ENCODE measurements at regions not wholly inside any gene's neighbourhood (a gene's known extent, or its start where the extent isn't known, plus 50 kb on each side); places are given as distances from the start of the nearest gene placed in this dataset.

- H2AK9ac ChIP-seq (replicated peaks; ENCODE audit: low read depth, low read length, poor library complexity): no peak overlapping the region
- no peak overlapping the region for H3K4me3 ChIP-seq (ENCODE audit: insufficient read depth, low read depth, low read length)
- no peak overlapping the region for H3K18ac ChIP-seq (ENCODE audit: low read depth, low read length)
- TF ChIP-seq MAZ (IDR thresholded peaks at IDR 0.05; ENCODE audit: borderline replicate concordance, low read depth, low read length) (no peak), SMC3 (IDR thresholded peaks at IDR 0.05; ENCODE audit: low read depth, low read length) (no peak), MXI1 (IDR thresholded peaks at IDR 0.05; ENCODE audit: borderline replicate concordance, low read depth, low read length) (no peak)
- no peaks in the 10 kb centered on the region for H3K36me3 ChIP-seq (ENCODE audit: control insufficient read depth, insufficient read depth, low read length)
- 60% methylated on average over 1 of the region's 6 CpGs; no CpG with 5 or more reads in 1 of the 2 experiments for WGBS, 2 experiments (ENCODE audit: extremely low coverage in 2 of 2, insufficient read length in 1 of 2)
- H2BK120ac ChIP-seq (ENCODE audit: low read depth, low read length): no peak overlapping the region
- no peak overlapping the region for H2BK5ac ChIP-seq (ENCODE audit: low read depth, low read length, poor library complexity, severe bottlenecking)
- peaks cover 24% of the 10 kb centered on the region for H3K9me3 ChIP-seq (ENCODE audit: control insufficient read depth, insufficient read depth, low read length)
- no peak overlapping the region for H2BK15ac ChIP-seq (ENCODE audit: low read depth, low read length)
- no peak overlapping the region for H2AK5ac ChIP-seq (ENCODE audit: low read depth, low read length)
- no peak overlapping the region for H4K91ac ChIP-seq (ENCODE audit: insufficient read depth, low read depth, low read length)
- H3K27ac ChIP-seq (ENCODE audit: insufficient read depth, low read length): no peak overlapping the region
- DNase-seq (no peak), ATAC-seq (ENCODE audit: low read depth) (no peak)
- H3K4me2 ChIP-seq (ENCODE audit: low read depth, low read length): no peak overlapping the region
- no peak overlapping the region for H2AFZ ChIP-seq (replicated peaks; ENCODE audit: low read length, poor library complexity)
- in situ Hi-C loops (cut with MboI; ENCODE audit: low sequenced_read_pairs): no loop called here
- no peak overlapping the region for H3K9ac ChIP-seq (ENCODE audit: low read depth, low read length)
- no peak overlapping the region for H4K5ac ChIP-seq (ENCODE audit: low read depth, low read length)
- H3K56ac ChIP-seq (ENCODE audit: extremely low read depth, insufficient read depth, low read length): no peak overlapping the region
- H3K9me1 ChIP-seq (ENCODE audit: insufficient read depth, low read length): no peaks in the 10 kb centered on the region
- dilution Hi-C loops (cut with HindIII; ENCODE audit: low sequenced_read_pairs, unreplicated experiment): no loop called here
- no peaks in the 10 kb centered on the region for H4K20me1 ChIP-seq (ENCODE audit: insufficient read depth, low read length)
- ChIA-PET CTCF (no interaction called here), POLR2A (ENCODE audit: unreplicated experiment) (no interaction called here)
- H4K8ac ChIP-seq (ENCODE audit: low read depth in 2 of 2, low read length in 2 of 2): no peak overlapping the region
- BruUV-seq (replicated peaks): no TSS peak
- H3K27me3 ChIP-seq (ENCODE audit: control insufficient read depth, insufficient read depth, low read length): no peaks in the 10 kb centered on the region
- no peak overlapping the region for H3K4ac ChIP-seq (ENCODE audit: low read depth, low read length)
- H3K4me1 ChIP-seq (ENCODE audit: control insufficient read depth, insufficient read depth, low read length): no peaks in the 10 kb centered on the region
- H3K23ac ChIP-seq (ENCODE audit: low read depth, low read length): no peak overlapping the region
- no peak overlapping the region for H2BK20ac ChIP-seq (ENCODE audit: low read depth, low read length)
- no peak overlapping the region for H3K14ac ChIP-seq (replicated peaks; ENCODE audit: low read depth, low read length)
- intact Hi-C loops (cut with micrococcal nuclease): no loop called here
- no peaks in the 10 kb centered on the region for H3K79me1 ChIP-seq (ENCODE audit: low read depth in 1 of 2, low read length in 2 of 2)
Measured at GRCh38 chr15:93299675-93300074, 210.7 kb upstream of the RGMA start.
